Gastrocnemius medialis (tissue), 4 donors: ENCODE measurements at regions not wholly inside any gene's neighbourhood (a gene's known extent, or its start where the extent isn't known, plus 50 kb on each side); places are given as distances from the start of the nearest gene placed in this dataset.

Source experiments
- ATAC-seq, 2 donors: fragments of 150-250 bp; one replicate each; pipeline ENCODE4 v1.9.1; 2016
- DNase-seq, 2 donors: peaks; one replicate each; pipeline ENCODE4 v3.0.0-alpha.2; 2019
- H3K27ac ChIP-seq, 4 donors: fragments of 200-600 bp; sonication (generic); 1 replicate in 1 of 4; 2 replicates in 3 of 4; pipeline ENCODE4 v1.5.1; 2016 to 2018; ENCODE audit warnings: mild to moderate bottlenecking in 2 of 4, moderate library complexity in 1 of 4
- H3K27me3 ChIP-seq, 3 donors: fragments of 200-600 bp; sonication (generic) in 2 of 3; 1 replicate in 1 of 3; 2 replicates in 2 of 3; pipeline versions ENCODE4 v1.5.1 to v1.6.0; 2016 to 2019; ENCODE audit warnings: mild to moderate bottlenecking in 1 of 3, moderate library complexity in 1 of 3
- H3K36me3 ChIP-seq, 2 donors: fragments of 200-600 bp; sonication (generic) in 1 of 2; one replicate each; pipeline ENCODE4 v1.5.1; 2017 to 2018
- H3K4me1 ChIP-seq, 2 donors: fragments of 200-600 bp; sonication (generic) in 1 of 2; one replicate each; pipeline ENCODE4 v1.5.1; 2016 to 2017; ENCODE audit warnings: mild to moderate bottlenecking in 2 of 2
- H3K4me3 ChIP-seq, 4 donors: fragments of 200-600 bp; sonication (generic) in 3 of 4; 1 replicate in 1 of 4; 2 replicates in 3 of 4; pipeline ENCODE4 v1.5.1; 2016 to 2019; ENCODE audit warnings: mild to moderate bottlenecking in 2 of 4
- H3K9me3 ChIP-seq, 3 donors: fragments of 200-600 bp; sonication (generic) in 2 of 3; 1 replicate in 1 of 3; 2 replicates in 2 of 3; pipeline ENCODE4 v1.5.1; 2016 to 2019
- POLR2A ChIP-seq, 2 donors: fragments of 450-650 bp; IDR thresholded peaks; one replicate each; pipeline ENCODE4 v1.6.1; 2017; ENCODE audit warnings: antibody characterized with exemption in 2 of 2, mild to moderate bottlenecking in 2 of 2, moderate library complexity in 2 of 2
- in situ Hi-C, 4 donors: fragments of 200-750 bp; cut with MboI; loops; one replicate each; pipeline versions ENCODE4 v1.15.0 to v1.8.0; 2017; ENCODE audit warnings: low sequenced_read_pairs in 4 of 4
- intact Hi-C: fragments of 100-400 bp; cut with DNase I; formaldehyde crosslinking; loops from one replicate; pipeline ENCODE4 v1.15.1; 2023; ENCODE audit warnings: low total_unique reads
- TF ChIP-seq, protein P1 (sequence below), 5 experiments: fragments of 450-650 bp in 3 of 5; fragments of 200-600 bp in 2 of 5; sonication (generic) in 2 of 5; IDR thresholded peaks in 4 of 5; conservative IDR thresholded peaks in 1 of 5; 1 replicate in 4 of 5; 2 replicates in 1 of 5; pipeline ENCODE4 v1.5.1; 2016 to 2019; ENCODE audit warnings: antibody characterized with exemption in 5 of 5, mild to moderate bottlenecking in 3 of 5, moderate library complexity in 3 of 5

DNA sequence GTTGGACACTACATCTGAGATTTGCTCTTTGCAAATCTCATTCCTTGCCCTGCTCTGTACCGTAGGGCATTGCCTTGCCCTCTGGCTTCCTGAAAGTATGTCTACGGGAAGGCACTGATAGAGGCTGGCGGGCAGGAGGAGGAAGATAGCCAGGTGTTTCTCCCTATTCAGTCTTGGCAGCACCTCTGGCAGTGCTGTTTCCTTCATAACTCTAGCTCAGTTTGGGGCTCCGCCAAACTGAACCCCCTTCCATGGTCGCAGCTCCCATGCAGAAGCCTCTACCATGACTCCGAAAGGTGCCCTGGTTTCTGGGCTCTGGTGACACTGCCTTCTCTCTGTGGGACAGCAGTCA lies 122.3 kb upstream of the PRR20G start:
- Histone ChIP-seq H3K36me3 (no peaks in the 10 kb centered on the region), H3K4me3 (no peak overlapping the region), H3K27ac (no peak overlapping the region), H3K27me3 (peaks cover 4 to 8% (median 6%) of the 10 kb centered on the region in 3 donors), H3K4me1 (no peaks in the 10 kb centered on the region), H3K9me3 (no peaks in the 10 kb centered on the region)
- intact Hi-C loops (no loop called here), in situ Hi-C loops (no loop called here)
- TF ChIP-seq, protein P1, sequence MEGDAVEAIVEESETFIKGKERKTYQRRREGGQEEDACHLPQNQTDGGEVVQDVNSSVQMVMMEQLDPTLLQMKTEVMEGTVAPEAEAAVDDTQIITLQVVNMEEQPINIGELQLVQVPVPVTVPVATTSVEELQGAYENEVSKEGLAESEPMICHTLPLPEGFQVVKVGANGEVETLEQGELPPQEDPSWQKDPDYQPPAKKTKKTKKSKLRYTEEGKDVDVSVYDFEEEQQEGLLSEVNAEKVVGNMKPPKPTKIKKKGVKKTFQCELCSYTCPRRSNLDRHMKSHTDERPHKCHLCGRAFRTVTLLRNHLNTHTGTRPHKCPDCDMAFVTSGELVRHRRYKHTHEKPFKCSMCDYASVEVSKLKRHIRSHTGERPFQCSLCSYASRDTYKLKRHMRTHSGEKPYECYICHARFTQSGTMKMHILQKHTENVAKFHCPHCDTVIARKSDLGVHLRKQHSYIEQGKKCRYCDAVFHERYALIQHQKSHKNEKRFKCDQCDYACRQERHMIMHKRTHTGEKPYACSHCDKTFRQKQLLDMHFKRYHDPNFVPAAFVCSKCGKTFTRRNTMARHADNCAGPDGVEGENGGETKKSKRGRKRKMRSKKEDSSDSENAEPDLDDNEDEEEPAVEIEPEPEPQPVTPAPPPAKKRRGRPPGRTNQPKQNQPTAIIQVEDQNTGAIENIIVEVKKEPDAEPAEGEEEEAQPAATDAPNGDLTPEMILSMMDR (IDR thresholded peaks at IDR 0.05 in 4 of 5, conservative IDR thresholded peaks at IDR 0.05 in 1 of 5): no peak
- no peak for TF ChIP-seq POLR2A (IDR thresholded peaks at IDR 0.05)
- DNase-seq (no peak), ATAC-seq (no peak)

DNA sequence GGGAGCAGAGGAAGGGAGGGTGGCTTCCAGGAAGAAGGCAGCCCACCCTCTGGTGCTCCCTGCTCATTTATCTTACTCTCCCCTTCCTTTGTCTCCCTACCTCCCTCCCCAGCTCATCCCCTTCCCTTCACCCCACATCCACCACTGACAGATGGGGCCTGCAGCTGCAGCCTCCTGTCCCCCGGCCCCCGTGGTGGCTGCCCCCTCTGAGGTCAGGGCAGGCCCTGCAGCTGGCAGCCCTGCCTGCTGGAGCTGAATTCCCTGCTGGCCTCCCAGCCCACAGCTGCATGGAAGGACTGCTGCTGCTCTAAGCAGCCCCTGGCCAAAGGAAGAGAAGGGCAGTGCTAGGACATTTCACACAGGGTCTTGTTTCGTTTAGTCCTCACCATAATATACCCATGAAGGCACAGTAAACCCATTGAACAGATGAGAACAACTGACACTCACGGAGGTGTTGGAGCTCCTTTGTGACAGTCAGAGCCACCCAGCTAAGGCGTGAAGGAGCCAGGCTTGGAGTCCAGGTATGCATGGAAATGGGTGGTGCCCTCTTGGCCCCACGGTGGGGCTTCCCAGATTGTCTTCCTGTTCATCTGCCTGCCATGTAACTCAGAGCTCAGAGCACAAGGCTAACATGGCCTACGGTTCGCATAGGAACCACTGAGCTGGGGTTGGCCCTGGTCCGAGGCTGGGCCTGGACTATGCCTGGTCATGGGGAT lies 121.7 kb upstream of the PRR20G start:
- no peak for DNase-seq

DNA sequence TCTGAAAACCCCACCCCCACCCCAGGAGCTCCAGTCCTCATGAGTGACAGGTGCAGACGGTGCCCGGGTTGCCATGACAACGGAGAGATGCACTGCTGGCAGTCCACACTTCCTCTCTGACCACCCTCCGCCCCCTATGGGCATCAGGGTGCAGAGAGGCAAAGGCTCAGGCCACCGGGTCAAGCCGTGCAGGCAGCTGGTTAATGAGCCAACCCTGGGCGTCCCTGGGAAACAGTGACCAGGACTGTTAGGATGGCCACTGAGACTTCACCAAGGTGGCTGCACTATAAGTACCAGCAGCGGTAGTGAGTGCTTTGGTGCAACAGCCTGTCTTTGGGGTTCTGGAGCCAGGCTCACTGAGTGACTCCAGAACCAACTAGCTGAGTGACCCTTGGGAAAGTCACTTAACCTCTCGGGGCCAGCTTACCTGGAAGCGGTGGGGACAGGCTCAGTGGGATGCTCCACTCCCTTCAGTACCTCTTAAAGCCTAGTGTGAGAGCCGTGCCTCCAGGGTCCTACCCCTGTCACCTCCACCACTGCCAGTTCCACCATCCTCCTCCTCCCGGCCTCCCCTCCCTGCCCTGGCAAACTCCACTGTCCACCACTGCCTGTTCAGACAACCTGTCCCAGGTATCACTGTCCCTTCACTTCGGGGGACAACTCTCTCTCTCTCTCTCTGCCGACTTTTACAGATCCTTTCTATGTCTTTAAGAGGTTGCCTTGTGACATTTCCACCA lies 121.0 kb upstream of the PRR20G start:
- intact Hi-C loops: no loop called here
- ATAC-seq (no peak), DNase-seq (no peak)
- Histone ChIP-seq H3K27ac (no peak overlapping the region), H3K4me3 (no peak overlapping the region), H3K27me3 (peaks cover 0 to 4% (median under 1%) of the 10 kb centered on the region in 3 donors), H3K36me3 (no peaks in the 10 kb centered on the region), H3K4me1 (no peaks in the 10 kb centered on the region), H3K9me3 (no peaks in the 10 kb centered on the region)
- in situ Hi-C loops: no loop called here
- no peak for TF ChIP-seq POLR2A (IDR thresholded peaks at IDR 0.05)
- TF ChIP-seq, protein P1 (IDR thresholded peaks at IDR 0.05 in 4 of 5, conservative IDR thresholded peaks at IDR 0.05 in 1 of 5): no peak

More for the DNA sequence above, 121.7 kb upstream of the PRR20G start:
- Histone ChIP-seq H3K4me1 (no peaks in the 10 kb centered on the region), H3K36me3 (no peaks in the 10 kb centered on the region), H3K9me3 (no peaks in the 10 kb centered on the region), H3K27ac (no peak overlapping the region), H3K4me3 (no peak overlapping the region), H3K27me3 (peaks cover under 1 to 8% (median 2%) of the 10 kb centered on the region in 3 donors)
- TF ChIP-seq, protein P1 (IDR thresholded peaks at IDR 0.05 in 4 of 5, conservative IDR thresholded peaks at IDR 0.05 in 1 of 5): no peak
- no peak for ATAC-seq
- intact Hi-C loops (no loop called here), in situ Hi-C loops (no loop called here)

DNA sequence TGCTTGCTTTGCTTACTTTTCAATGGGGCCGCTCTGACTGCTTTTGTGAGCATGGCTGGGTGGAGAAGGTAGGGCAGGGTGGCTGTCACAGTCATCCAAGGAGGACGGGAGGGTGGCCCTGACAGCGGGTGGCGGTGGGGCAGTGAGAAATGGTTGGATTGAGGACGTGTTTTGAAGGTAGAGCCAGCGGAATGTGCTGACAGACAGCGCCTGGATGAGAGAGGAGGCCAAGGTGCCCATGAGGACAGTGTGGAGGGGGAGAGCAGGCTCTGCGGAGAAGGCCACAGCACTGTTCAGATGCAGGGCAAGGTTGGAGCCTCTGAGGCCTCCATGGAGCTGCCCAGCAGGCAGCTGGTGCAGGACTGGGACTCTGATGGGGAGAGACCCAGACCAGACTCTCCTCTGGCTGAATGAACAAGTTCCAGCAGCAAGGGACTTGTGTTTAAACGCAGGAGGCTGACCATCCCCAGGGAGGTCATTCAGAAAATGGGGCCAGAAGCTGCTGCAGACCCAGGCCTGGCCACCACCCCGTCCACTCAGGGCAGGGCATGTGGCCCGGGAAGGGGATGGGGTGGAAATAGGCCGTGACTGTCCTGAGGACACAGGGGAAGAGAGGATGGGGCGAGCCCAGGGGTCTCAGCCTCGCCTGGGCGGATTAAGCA lies 120.3 kb upstream of the PRR20G start:
- ATAC-seq: no peak
- Histone ChIP-seq H3K27me3 (no peaks in the 10 kb centered on the region), H3K4me1 (no peaks in the 10 kb centered on the region), H3K4me3 (no peak overlapping the region), H3K36me3 (no peaks in the 10 kb centered on the region), H3K27ac (no peak overlapping the region), H3K9me3 (no peaks in the 10 kb centered on the region)
- in situ Hi-C loops (no loop called here), intact Hi-C loops (no loop called here)
- TF ChIP-seq, protein P1 (IDR thresholded peaks at IDR 0.05 in 4 of 5, conservative IDR thresholded peaks at IDR 0.05 in 1 of 5): no peak
- DNase-seq: no peak
